H9 (cell line): ENCODE measurements at regions not wholly inside any gene's neighbourhood (a gene's known extent, or its start where the extent isn't known, plus 50 kb on each side); places are given as distances from the start of the nearest gene placed in this dataset.

Experiments used
- DNase-seq: peaks from one replicate; pipeline ENCODE4 v3.0.0-alpha.2; 2017
- H2AFZ ChIP-seq: one replicate; pipeline ENCODE4 v1.6.1; 2013; ENCODE audit warnings: mild to moderate bottlenecking, low read length, control low read depth, moderate library complexity
- H2AK5ac ChIP-seq: 2 replicates; pipeline ENCODE4 v1.6.1; 2013; ENCODE audit warnings: low read length, control low read depth, mixed read lengths; ENCODE audit not compliant: insufficient read length
- H2BK120ac ChIP-seq: one replicate; pipeline ENCODE4 v1.6.1; 2013; ENCODE audit warnings: low read depth, mild to moderate bottlenecking, low read length, control low read depth, inconsistent platforms; ENCODE audit not compliant: poor library complexity, severe bottlenecking
- H2BK12ac ChIP-seq: 2 replicates; pipeline ENCODE4 v1.6.1; 2013; ENCODE audit warnings: low read length, control low read depth, mixed read lengths, low read depth; ENCODE audit not compliant: insufficient read length
- H2BK15ac ChIP-seq: 2 replicates; pipeline ENCODE4 v1.6.1; 2013; ENCODE audit warnings: low read depth, low read length, control low read depth
- H2BK20ac ChIP-seq: one replicate; pipeline ENCODE4 v1.6.1; 2013; ENCODE audit warnings: low read depth, mild to moderate bottlenecking, low read length, control low read depth, inconsistent platforms; ENCODE audit not compliant: poor library complexity, severe bottlenecking
- H2BK5ac ChIP-seq: 2 replicates; pipeline ENCODE4 v1.6.1; 2013; ENCODE audit warnings: low read length, control low read depth, mixed read lengths; ENCODE audit not compliant: insufficient read length
- H3K14ac ChIP-seq: 2 replicates; pipeline ENCODE4 v1.6.1; 2013; ENCODE audit warnings: low read length, control low read depth; ENCODE audit not compliant: insufficient read depth
- H3K18ac ChIP-seq: 2 replicates; pipeline ENCODE4 v1.6.1; 2013; ENCODE audit warnings: low read depth, mild to moderate bottlenecking, mixed read lengths, low read length, control low read depth; ENCODE audit not compliant: insufficient read length
- H3K23ac ChIP-seq: 2 replicates; pipeline ENCODE4 v1.6.1; 2013; ENCODE audit warnings: low read length, control low read depth, mixed read lengths, low read depth; ENCODE audit not compliant: insufficient read length
- H3K23me2 ChIP-seq: 2 replicates; pipeline ENCODE4 v1.6.1; 2013; ENCODE audit warnings: low read depth, mild to moderate bottlenecking, mixed read lengths, low read length, control low read depth; ENCODE audit not compliant: insufficient read length, poor library complexity, severe bottlenecking
- H3K27ac ChIP-seq: 2 replicates; pipeline ENCODE4 v1.5.1; 2013; ENCODE audit warnings: low read length, control low read depth, mixed read lengths, low read depth; ENCODE audit not compliant: insufficient read length
- H3K27me3 ChIP-seq: 2 replicates; pipeline ENCODE4 v1.6.1; 2013; ENCODE audit warnings: low read length, control low read depth, inconsistent platforms; ENCODE audit not compliant: insufficient read depth
- H3K4ac ChIP-seq: 2 replicates; pipeline ENCODE4 v1.6.1; 2013; ENCODE audit warnings: low read depth, mild to moderate bottlenecking, control low read depth, inconsistent platforms, low read length, moderate library complexity
- H3K4me1 ChIP-seq: 2 replicates; pipeline ENCODE4 v1.6.1; 2013; ENCODE audit warnings: low read length, control low read depth, inconsistent platforms; ENCODE audit not compliant: insufficient read depth
- H3K4me2 ChIP-seq: 2 replicates; pipeline ENCODE4 v1.6.1; 2013; ENCODE audit warnings: low read length, control low read depth, mixed read lengths; ENCODE audit not compliant: insufficient read length, insufficient read depth
- H3K56ac ChIP-seq: 2 replicates; pipeline ENCODE4 v1.6.1; 2013; ENCODE audit warnings: low read depth, mild to moderate bottlenecking, mixed read lengths, low read length, control low read depth; ENCODE audit not compliant: insufficient read length
- H3K79me1 ChIP-seq: 2 replicates; pipeline ENCODE4 v1.6.1; 2013; ENCODE audit warnings: low read depth, mild to moderate bottlenecking, moderate library complexity, low read length, control low read depth, inconsistent platforms; ENCODE audit not compliant: insufficient read depth, poor library complexity, severe bottlenecking
- H3K79me2 ChIP-seq: 2 replicates; pipeline ENCODE4 v1.6.1; 2013; ENCODE audit warnings: low read length, control low read depth, inconsistent platforms; ENCODE audit not compliant: insufficient read depth
- H3K9ac ChIP-seq: 2 replicates; pipeline ENCODE4 v1.6.1; 2013; ENCODE audit warnings: low read length, control low read depth, mixed read lengths; ENCODE audit not compliant: insufficient read length; ENCODE audit errors: extremely low read depth
- H3K9me3 ChIP-seq: one replicate; pipeline ENCODE4 v1.6.1; 2013; ENCODE audit warnings: low read depth, low read length, inconsistent platforms; ENCODE audit not compliant: control insufficient read depth
- H3T11ph ChIP-seq: one replicate; pipeline ENCODE4 v1.6.1; 2013; ENCODE audit warnings: mild to moderate bottlenecking, low read length, control low read depth, inconsistent platforms
- H4K20me1 ChIP-seq: one replicate; pipeline ENCODE4 v1.6.1; 2013; ENCODE audit not compliant: control insufficient read depth, insufficient read length, insufficient read depth
- H4K5ac ChIP-seq: 2 replicates; pipeline ENCODE4 v1.6.1; 2013; ENCODE audit warnings: low read depth, mild to moderate bottlenecking, mixed read lengths, low read length, control low read depth; ENCODE audit not compliant: insufficient read length
- H4K8ac ChIP-seq: replicated peaks from 2 replicates; pipeline ENCODE4 v1.6.1; 2013; ENCODE audit warnings: low read length, control low read depth, mixed read lengths, low read depth; ENCODE audit not compliant: insufficient read length
- H4K91ac ChIP-seq: 2 replicates; pipeline ENCODE4 v1.6.1; 2013; ENCODE audit warnings: low read depth, mild to moderate bottlenecking, moderate library complexity, mixed read lengths, low read length, control low read depth; ENCODE audit not compliant: insufficient read length
- H3K27ac Mint-ChIP-seq, 3 experiments: 2 replicates in 2 of 3; 3 replicates in 1 of 3; pipeline ENCODE4 v1.8.0; 2020 to 2021; ENCODE audit warnings: mixed read lengths in 3 of 3, mild to moderate bottlenecking in 1 of 3, moderate library complexity in 1 of 3
- H3K27me3 Mint-ChIP-seq: 2 replicates; pipeline ENCODE4 v1.8.0; 2021; ENCODE audit warnings: low read depth, mild to moderate bottlenecking, moderate library complexity, mixed read lengths
- H3K36me3 Mint-ChIP-seq, 3 experiments: 2 replicates in 2 of 3; 3 replicates in 1 of 3; pipeline ENCODE4 v1.8.0; 2020 to 2021; ENCODE audit warnings: low read depth in 3 of 3, mixed read lengths in 3 of 3; ENCODE audit not compliant: insufficient read depth in 1 of 3
- H3K4me1 Mint-ChIP-seq, 2 experiments: 2 replicates each; pipeline ENCODE4 v1.8.0; 2020; ENCODE audit warnings: mixed read lengths in 2 of 2
- H3K4me3 Mint-ChIP-seq, 2 experiments: 2 replicates in 1 of 2; 3 replicates in 1 of 2; pipeline ENCODE4 v1.8.0; 2020 to 2021; ENCODE audit warnings: mild to moderate bottlenecking in 2 of 2, mixed read lengths in 2 of 2, moderate library complexity in 1 of 2
- H3K9me3 Mint-ChIP-seq, 2 experiments: 2 replicates in 1 of 2; 3 replicates in 1 of 2; pipeline ENCODE4 v1.8.0; 2020; ENCODE audit warnings: mild to moderate bottlenecking in 2 of 2, mixed read lengths in 2 of 2, moderate library complexity in 1 of 2
- CTCF ChIP-seq: fragments of 200-600 bp; sonication (generic); conservative IDR thresholded peaks from 3 replicates; pipeline ENCODE4 v1.8.0; 2021; ENCODE audit warnings: antibody characterized with exemption, mild to moderate bottlenecking
- WGBS: extraction: QIAGEN DNeasy Blood & Tissue Kit; methylation state at CpG from one replicate; pipeline ENCODE4 v1.1.7; 2013; ENCODE audit warnings: missing lambda C conversion rate, low lambda C conversion rate, mixed read lengths; ENCODE audit not compliant: insufficient read length; ENCODE audit errors: extremely low coverage; 5-methylcytosine and 5-hydroxymethylcytosine counted together

- Mint-ChIP-seq H3K27ac (no peak overlapping the region), H3K9me3 (no peaks in the 10 kb centered on the region), H3K36me3 (no peaks in the 10 kb centered on the region), H3K4me3 (no peak overlapping the region), H3K4me1 (peaks cover 13 to 16% of the 10 kb centered on the region in 2 experiments), H3K27me3 (no peaks in the 10 kb centered on the region)
- H3K27ac ChIP-seq = no peak overlapping the region
- no peak for DNase-seq
- no peak overlapping the region for H4K5ac ChIP-seq
- H3K23ac ChIP-seq = no peak overlapping the region
- H3K79me1 ChIP-seq = no peaks in the 10 kb centered on the region
- no peak overlapping the region for H3K4me2 ChIP-seq
- H2BK5ac ChIP-seq = no peak overlapping the region
- no peaks in the 10 kb centered on the region for H4K20me1 ChIP-seq
- H2BK120ac ChIP-seq = no peak overlapping the region
- TF ChIP-seq CTCF = no peak
- H3K9me3 ChIP-seq = no peaks in the 10 kb centered on the region
- H3K23me2 ChIP-seq = no peaks in the 10 kb centered on the region
- no peak overlapping the region for H2BK20ac ChIP-seq
- no peak overlapping the region for H3K9ac ChIP-seq
- H2AFZ ChIP-seq = no peak overlapping the region
- H3K79me2 ChIP-seq = no peaks in the 10 kb centered on the region
- no peak overlapping the region for H4K91ac ChIP-seq
- H3K27me3 ChIP-seq = no peaks in the 10 kb centered on the region
- H3K4me1 ChIP-seq = peaks cover 3% of the 10 kb centered on the region; the same call in 1 of the 2 replicates
- H3K18ac ChIP-seq = no peak overlapping the region
- no peak overlapping the region for H2BK15ac ChIP-seq
- no peak overlapping the region for H2AK5ac ChIP-seq
- H3K14ac ChIP-seq = no peak overlapping the region
- H3K4ac ChIP-seq = no peak overlapping the region
- H3T11ph ChIP-seq = no peak overlapping the region
- no CpG with 5 or more reads among the region's 4 CpGs for WGBS
- no peak overlapping the region for H2BK12ac ChIP-seq
- no peak overlapping the region for H3K56ac ChIP-seq
- H4K8ac ChIP-seq = no peak overlapping the region
These were observed 78.2 kb downstream of the SPRY1 start for GRCh38 chr4:123474817-123475216.
